Neural progenitor cell (in vitro differentiated cells): ENCODE measurements at regions not wholly inside any gene's neighbourhood (a gene's known extent, or its start where the extent isn't known, plus 50 kb on each side); places are given as distances from the start of the nearest gene placed in this dataset.

Source experiments
- DNase-seq: peaks from one replicate; pipeline ENCODE4 v3.0.0-alpha.2; 2016; ENCODE audit warnings: low spot score
- H2AFZ ChIP-seq: fragments of 200-600 bp; sonication (generic); replicated peaks from 2 replicates; pipeline ENCODE4 v1.6.1; 2016; ENCODE audit warnings: antibody characterized with exemption
- H3F3A ChIP-seq: fragments of 200-600 bp; sonication (generic); 2 replicates; pipeline ENCODE4 v1.6.1; 2016; ENCODE audit warnings: antibody characterized with exemption, low read depth
- H3K27ac ChIP-seq: fragments of 200-600 bp; sonication (generic); 2 replicates; pipeline ENCODE4 v1.5.1; 2016; ENCODE audit warnings: mild to moderate bottlenecking
- H3K27me3 ChIP-seq: fragments of 200-600 bp; sonication (generic); 2 replicates; pipeline ENCODE4 v1.6.1; 2016; ENCODE audit warnings: mild to moderate bottlenecking, moderate library complexity
- H3K36me3 ChIP-seq: fragments of 200-600 bp; sonication (generic); 2 replicates; pipeline ENCODE4 v1.5.1; 2016
- H3K4me1 ChIP-seq: fragments of 200-600 bp; sonication (generic); 2 replicates; pipeline ENCODE4 v1.6.1; 2016; ENCODE audit warnings: mixed run types
- H3K4me2 ChIP-seq: fragments of 200-600 bp; sonication (generic); 2 replicates; pipeline ENCODE4 v1.6.1; 2016
- H3K4me3 ChIP-seq: fragments of 200-600 bp; sonication (generic); 2 replicates; pipeline ENCODE4 v1.5.1; 2016
- H3K79me2 ChIP-seq: fragments of 200-600 bp; sonication (generic); 2 replicates; pipeline ENCODE4 v1.6.1; 2016; ENCODE audit warnings: low read depth
- H3K9ac ChIP-seq: fragments of 200-600 bp; sonication (generic); 2 replicates; pipeline ENCODE4 v1.6.1; 2016
- H3K9me3 ChIP-seq: fragments of 200-600 bp; sonication (generic); 2 replicates; pipeline ENCODE4 v1.5.1; 2016; ENCODE audit warnings: low read depth
- H4K20me1 ChIP-seq: fragments of 200-600 bp; sonication (generic); 2 replicates; pipeline ENCODE4 v1.6.1; 2016; ENCODE audit warnings: low read depth
- H3K27ac Mint-ChIP-seq: 3 replicates; pipeline ENCODE4 v1.8.0; 2021; ENCODE audit warnings: mixed read lengths
- H3K27me3 Mint-ChIP-seq: 2 replicates; pipeline ENCODE4 v1.8.0; 2022; ENCODE audit warnings: low read depth, mild to moderate bottlenecking, inconsistent platforms, moderate library complexity, mixed read lengths; ENCODE audit not compliant: insufficient read depth
- H3K36me3 Mint-ChIP-seq: 3 replicates; pipeline ENCODE4 v1.8.0; 2021; ENCODE audit warnings: mixed read lengths
- H3K4me1 Mint-ChIP-seq: 3 replicates; pipeline ENCODE4 v1.8.0; 2021; ENCODE audit warnings: mixed read lengths
- H3K4me3 Mint-ChIP-seq: 3 replicates; pipeline ENCODE4 v1.8.0; 2021; ENCODE audit warnings: mild to moderate bottlenecking, moderate library complexity, mixed read lengths
- H3K9me3 Mint-ChIP-seq: 3 replicates; pipeline ENCODE4 v1.8.0; 2020; ENCODE audit warnings: mixed read lengths
- CTCF ChIP-seq: fragments of 200-600 bp; sonication (generic); IDR thresholded peaks from 2 replicates; pipeline ENCODE4 v1.5.1; 2017; ENCODE audit warnings: antibody characterized with exemption, mild to moderate bottlenecking
- EZH2 ChIP-seq: fragments of 200-600 bp; sonication (generic); IDR thresholded peaks from 2 replicates; pipeline ENCODE4 v1.6.1; 2017; ENCODE audit warnings: antibody characterized with exemption, mild to moderate bottlenecking, moderate library complexity
- EZH2phosphoT487 ChIP-seq: fragments of 200-600 bp; sonication (generic); IDR thresholded peaks from 2 replicates; pipeline ENCODE4 v1.6.1; 2017; ENCODE audit warnings: antibody characterized with exemption

GRCh38 chr2:146496248-146496647 is 1348.6 kb upstream of the ACVR2A start:
- Mint-ChIP-seq H3K27ac (no peak overlapping the region), H3K9me3 (peaks cover 14% of the 10 kb centered on the region), H3K27me3 (no peaks in the 10 kb centered on the region), H3K4me3 (no peak overlapping the region), H3K4me1 (no peaks in the 10 kb centered on the region), H3K36me3 (no peaks in the 10 kb centered on the region)
- Histone ChIP-seq H3K9me3 (no peaks in the 10 kb centered on the region), H3K4me1 (peaks cover 12% of the 10 kb centered on the region), H3K4me3 (no peak overlapping the region), H3K9ac (no peak overlapping the region), H3K4me2 (no peak overlapping the region), H2AFZ (no peak overlapping the region), H4K20me1 (no peaks in the 10 kb centered on the region), H3F3A (no peaks in the 10 kb centered on the region), H3K27me3 (no peaks in the 10 kb centered on the region), H3K79me2 (no peaks in the 10 kb centered on the region), H3K27ac (no peak overlapping the region), H3K36me3 (no peaks in the 10 kb centered on the region)
- DNase-seq, result no peak
- TF ChIP-seq CTCF (no peak), EZH2phosphoT487 (no peak), EZH2 (no peak)

- Mint-ChIP-seq H3K27me3 (no peaks in the 10 kb centered on the region), H3K9me3 (peaks cover 8% of the 10 kb centered on the region), H3K27ac (no peak overlapping the region), H3K4me3 (no peak overlapping the region), H3K4me1 (no peaks in the 10 kb centered on the region), H3K36me3 (no peaks in the 10 kb centered on the region)
- no peaks in the 10 kb centered on the region for H3F3A ChIP-seq
- no peaks in the 10 kb centered on the region for H3K9me3 ChIP-seq
- no peak overlapping the region for H3K4me2 ChIP-seq
- TF ChIP-seq EZH2 (no peak), EZH2phosphoT487 (no peak), CTCF (no peak)
- DNase-seq, result no peak
- H3K4me1 ChIP-seq, result no peaks in the 10 kb centered on the region
- H3K27me3 ChIP-seq, result no peaks in the 10 kb centered on the region
- no peaks in the 10 kb centered on the region for H3K36me3 ChIP-seq
- no peaks in the 10 kb centered on the region for H3K79me2 ChIP-seq
- H2AFZ ChIP-seq, result no peak overlapping the region
- no peaks in the 10 kb centered on the region for H4K20me1 ChIP-seq
- no peak overlapping the region for H3K4me3 ChIP-seq
- no peak overlapping the region for H3K9ac ChIP-seq
- no peak overlapping the region for H3K27ac ChIP-seq
Observed at GRCh38 chr2:146489386-146489785, 1355.4 kb upstream of the ACVR2A start.

GRCh38 chr2:146481629-146482028 is 1363.2 kb upstream of the ACVR2A start:
- H3K4me2 ChIP-seq, result no peak overlapping the region
- Mint-ChIP-seq H3K4me1 (no peaks in the 10 kb centered on the region), H3K27me3 (no peaks in the 10 kb centered on the region), H3K4me3 (no peak overlapping the region), H3K9me3 (no peaks in the 10 kb centered on the region), H3K27ac (no peak overlapping the region), H3K36me3 (no peaks in the 10 kb centered on the region)
- no peaks in the 10 kb centered on the region for H3K36me3 ChIP-seq
- no peaks in the 10 kb centered on the region for H3K27me3 ChIP-seq
- H3K9me3 ChIP-seq, result no peaks in the 10 kb centered on the region
- no peak overlapping the region for H2AFZ ChIP-seq
- no peak overlapping the region for H3K9ac ChIP-seq
- no peaks in the 10 kb centered on the region for H4K20me1 ChIP-seq
- no peaks in the 10 kb centered on the region for H3F3A ChIP-seq
- H3K79me2 ChIP-seq, result no peaks in the 10 kb centered on the region
- TF ChIP-seq EZH2 (no peak), CTCF (no peak), EZH2phosphoT487 (no peak)
- DNase-seq, result no peak
- no peak overlapping the region for H3K4me3 ChIP-seq
- no peak overlapping the region for H3K27ac ChIP-seq
- peaks cover 6% of the 10 kb centered on the region for H3K4me1 ChIP-seq

- Mint-ChIP-seq H3K9me3 (no peaks in the 10 kb centered on the region), H3K4me1 (no peaks in the 10 kb centered on the region), H3K27me3 (no peaks in the 10 kb centered on the region), H3K27ac (no peak overlapping the region), H3K4me3 (no peak overlapping the region), H3K36me3 (no peaks in the 10 kb centered on the region)
- no peak overlapping the region for H2AFZ ChIP-seq
- H3K27me3 ChIP-seq, result no peaks in the 10 kb centered on the region
- H3K4me3 ChIP-seq, result no peak overlapping the region
- H3K9ac ChIP-seq, result no peak overlapping the region
- H3F3A ChIP-seq, result no peaks in the 10 kb centered on the region
- H3K36me3 ChIP-seq, result no peaks in the 10 kb centered on the region
- no peaks in the 10 kb centered on the region for H3K9me3 ChIP-seq
- H3K4me1 ChIP-seq, result peaks cover 6% of the 10 kb centered on the region
- TF ChIP-seq CTCF (no peak), EZH2phosphoT487 (no peak), EZH2 (no peak)
- H3K79me2 ChIP-seq, result no peaks in the 10 kb centered on the region
- no peaks in the 10 kb centered on the region for H4K20me1 ChIP-seq
- no peak for DNase-seq
- H3K4me2 ChIP-seq, result no peak overlapping the region
- H3K27ac ChIP-seq, result no peak overlapping the region
Observed at GRCh38 chr2:146477383-146477782, 1367.4 kb upstream of the ACVR2A start.
